ENCODE measurements at regions not wholly inside any gene's neighbourhood (a gene's known extent, or its start where the extent isn't known, plus 50 kb on each side); places are given as distances from the start of the nearest gene placed in this dataset.

DNA sequence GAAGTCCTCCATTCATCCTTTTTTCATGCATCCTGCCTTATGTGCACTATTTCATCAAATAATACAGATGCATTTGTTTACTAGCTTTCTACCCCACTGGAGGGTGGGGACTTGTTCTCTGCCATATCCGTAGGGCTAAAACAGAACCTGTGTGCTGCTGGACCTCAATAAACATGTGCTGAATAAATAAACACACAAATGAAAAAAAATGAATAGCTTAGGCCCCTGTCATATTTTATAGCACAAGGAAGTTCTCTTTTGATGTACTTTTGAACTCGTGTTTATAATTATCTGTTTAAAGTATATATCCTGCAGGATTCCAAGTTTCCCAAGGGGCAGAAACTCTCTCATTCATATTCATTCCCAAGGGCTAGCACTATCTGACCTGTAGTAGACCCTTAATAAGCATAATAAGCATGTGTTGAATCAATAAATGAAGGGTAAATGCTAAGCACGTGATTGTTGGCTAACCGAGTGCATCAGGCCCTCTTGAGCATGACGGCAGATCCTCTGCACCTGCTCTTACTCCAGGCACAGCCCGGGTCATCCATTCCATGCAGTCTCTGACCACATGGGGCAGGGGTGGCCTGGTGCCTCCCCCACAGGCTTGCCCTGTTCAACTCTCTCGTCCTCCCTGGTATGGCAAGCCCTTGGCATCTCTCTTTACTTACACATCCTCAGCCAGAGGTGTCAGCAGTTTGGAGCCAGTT, 474.1 kb upstream of the ZMIZ1 start:
- TF ChIP-seq POLR2A (IDR thresholded peaks at IDR 0.05) (no peak), CTCF (IDR thresholded peaks at IDR 0.05 in 4 of 5, conservative IDR thresholded peaks at IDR 0.05 in 1 of 5) (no peak)

Measured in gastrocnemius medialis (tissue), 4 donors.